ENCODE measurements at regions not wholly inside any gene's neighbourhood (a gene's known extent, or its start where the extent isn't known, plus 50 kb on each side); places are given as distances from the start of the nearest gene placed in this dataset.

DNA sequence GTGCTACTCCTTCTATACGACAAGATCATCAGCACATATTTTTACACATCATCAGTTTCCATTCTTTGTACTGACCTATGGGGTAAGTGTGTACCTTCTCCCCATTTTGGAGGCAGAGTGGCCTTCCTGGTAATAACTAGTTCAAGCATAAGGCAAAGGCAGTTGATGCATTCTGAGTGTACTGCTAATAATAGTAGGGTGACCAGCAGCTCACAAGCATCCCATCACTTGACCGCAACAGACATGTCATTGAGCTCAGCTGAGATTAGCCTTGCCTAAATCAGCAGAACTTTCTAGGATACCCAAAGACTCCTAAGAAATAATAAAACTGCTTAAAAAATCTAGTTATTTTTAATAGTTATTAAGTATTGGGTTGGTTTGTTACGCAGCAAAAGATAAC is 329.8 kb upstream of the FRG2C start:
- no peak overlapping the region for H3K4me2 ChIP-seq (ENCODE audit: insufficient read depth, low read length, poor library complexity, severe bottlenecking)
- H3K4me3 ChIP-seq (ENCODE audit: low read length in 2 of 2) = no peak overlapping the region
- no peak overlapping the region for H4K91ac ChIP-seq (ENCODE audit: low read depth, low read length, poor library complexity)
- H2AK5ac ChIP-seq (ENCODE audit: low read depth, low read length) = no peak overlapping the region
- H3K27me3 ChIP-seq (ENCODE audit: control insufficient read depth in 3 of 3, insufficient read depth in 3 of 3, low read depth in 1 of 3, low read length in 3 of 3) = no peaks in the 10 kb centered on the region
- no peak overlapping the region for H2BK15ac ChIP-seq (ENCODE audit: low read length)
- no peak overlapping the region for H4K8ac ChIP-seq (ENCODE audit: low read depth, low read length)
- no peak overlapping the region for H2BK5ac ChIP-seq (ENCODE audit: low read length)
- no peak overlapping the region for H2AFZ ChIP-seq (ENCODE audit: low read length)
- no peaks in the 10 kb centered on the region for H3K9me3 ChIP-seq (replicated peaks in 1 of 2; ENCODE audit: control insufficient read depth in 2 of 2, insufficient read depth in 1 of 2, low read depth in 1 of 2, low read length in 2 of 2)
- H2BK120ac ChIP-seq (ENCODE audit: low read depth, low read length) = no peak overlapping the region
- no peak overlapping the region for H3K4ac ChIP-seq (ENCODE audit: low read length)
- H3K9ac ChIP-seq (ENCODE audit: low read depth, low read length, poor library complexity) = no peak overlapping the region
- no peaks in the 10 kb centered on the region for H3K36me3 ChIP-seq (replicated peaks in 1 of 2; ENCODE audit: control insufficient read depth in 2 of 2, insufficient read depth in 2 of 2, low read length in 2 of 2)
- no peak overlapping the region for H3K14ac ChIP-seq (ENCODE audit: low read length)
- peaks cover 0 to 3% of the 10 kb centered on the region in 2 donors for H3K4me1 ChIP-seq (ENCODE audit: control insufficient read depth in 2 of 2, insufficient read depth in 1 of 2, low read depth in 1 of 2, low read length in 2 of 2)
- whole genome bisulfite sequencing, 2 donors (ENCODE audit: extremely low coverage in 2 of 2, insufficient read length in 2 of 2, insufficient replicate concordance in 1 of 2) = no CpG with 5 or more reads among the region's 3 CpGs
- no peaks in the 10 kb centered on the region for H3K79me1 ChIP-seq (ENCODE audit: low read depth, low read length)
- no peak overlapping the region for H2BK12ac ChIP-seq (ENCODE audit: low read length)
- no peak overlapping the region for H3K18ac ChIP-seq (ENCODE audit: low read length)
- H3K23ac ChIP-seq (ENCODE audit: low read depth, low read length, poor library complexity) = no peak overlapping the region
- H3K27ac ChIP-seq (replicated peaks; ENCODE audit: low read length) = no peak overlapping the region
- DNase-seq (ENCODE audit: low spot score) = no peak

DNA sequence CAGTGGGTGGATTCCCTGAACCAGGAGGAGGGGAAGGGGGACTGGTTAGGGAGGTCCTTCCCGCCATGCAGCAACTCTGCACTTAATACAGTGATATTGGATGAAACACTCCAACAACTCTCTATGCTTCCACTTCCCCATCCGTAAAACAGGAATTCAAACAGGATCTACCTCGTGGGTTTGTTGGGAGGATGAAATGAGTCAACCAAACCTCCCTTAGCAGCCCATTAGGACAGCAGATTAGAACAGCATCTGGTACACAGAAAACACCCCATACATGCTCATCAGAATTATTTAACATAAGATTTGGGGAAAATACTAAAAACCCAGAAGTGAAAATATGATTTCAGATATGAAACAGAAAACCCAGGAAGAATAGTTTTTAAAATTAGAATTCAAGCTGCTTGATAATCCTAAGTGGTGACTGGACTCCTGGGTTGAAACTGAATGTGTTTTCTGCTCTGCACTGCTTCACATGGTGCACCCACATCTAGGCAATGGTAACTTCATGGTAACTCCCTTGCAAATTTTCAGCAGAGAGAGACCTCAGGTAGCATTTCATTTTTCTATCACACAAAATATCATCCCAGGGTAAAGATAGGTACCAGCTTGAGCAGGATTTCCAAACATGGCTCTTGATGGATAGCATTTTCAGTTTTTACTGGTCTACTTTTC is 326.8 kb upstream of the FRG2C start:
- H2BK12ac ChIP-seq (ENCODE audit: low read length) = no peak overlapping the region
- no peak overlapping the region for H2BK15ac ChIP-seq (ENCODE audit: low read length)
- H2BK5ac ChIP-seq (ENCODE audit: low read length) = no peak overlapping the region
- H3K4me2 ChIP-seq (ENCODE audit: insufficient read depth, low read length, poor library complexity, severe bottlenecking) = no peak overlapping the region
- no peak overlapping the region for H3K14ac ChIP-seq (ENCODE audit: low read length)
- no peak overlapping the region for H2BK120ac ChIP-seq (ENCODE audit: low read depth, low read length)
- no peak overlapping the region for H3K27ac ChIP-seq (replicated peaks; ENCODE audit: low read length)
- no CpG with 5 or more reads among the region's 3 CpGs for WGBS, 2 donors (ENCODE audit: extremely low coverage in 2 of 2, insufficient read length in 2 of 2, insufficient replicate concordance in 1 of 2)
- no peaks in the 10 kb centered on the region for H3K9me3 ChIP-seq (replicated peaks in 1 of 2; ENCODE audit: control insufficient read depth in 2 of 2, insufficient read depth in 1 of 2, low read depth in 1 of 2, low read length in 2 of 2)
- no peak for DNase-seq (ENCODE audit: low spot score)
- no peak overlapping the region for H3K4ac ChIP-seq (ENCODE audit: low read length)
- H3K23ac ChIP-seq (ENCODE audit: low read depth, low read length, poor library complexity) = no peak overlapping the region
- peaks cover 0 to 4% of the 10 kb centered on the region in 2 donors for H3K4me1 ChIP-seq (ENCODE audit: control insufficient read depth in 2 of 2, insufficient read depth in 1 of 2, low read depth in 1 of 2, low read length in 2 of 2)
- no peak overlapping the region for H4K8ac ChIP-seq (ENCODE audit: low read depth, low read length)
- H3K79me1 ChIP-seq (ENCODE audit: low read depth, low read length) = no peaks in the 10 kb centered on the region
- no peak overlapping the region for H2AFZ ChIP-seq (ENCODE audit: low read length)
- H2AK5ac ChIP-seq (ENCODE audit: low read depth, low read length) = no peak overlapping the region
- H3K18ac ChIP-seq (ENCODE audit: low read length) = no peak overlapping the region
- H3K36me3 ChIP-seq (replicated peaks in 1 of 2; ENCODE audit: control insufficient read depth in 2 of 2, insufficient read depth in 2 of 2, low read length in 2 of 2) = no peaks in the 10 kb centered on the region
- no peak overlapping the region for H3K4me3 ChIP-seq (ENCODE audit: low read length in 2 of 2)
- no peak overlapping the region for H3K9ac ChIP-seq (ENCODE audit: low read depth, low read length, poor library complexity)
- H3K27me3 ChIP-seq (ENCODE audit: control insufficient read depth in 3 of 3, insufficient read depth in 3 of 3, low read depth in 1 of 3, low read length in 3 of 3) = no peaks in the 10 kb centered on the region
- no peak overlapping the region for H4K91ac ChIP-seq (ENCODE audit: low read depth, low read length, poor library complexity)

DNA sequence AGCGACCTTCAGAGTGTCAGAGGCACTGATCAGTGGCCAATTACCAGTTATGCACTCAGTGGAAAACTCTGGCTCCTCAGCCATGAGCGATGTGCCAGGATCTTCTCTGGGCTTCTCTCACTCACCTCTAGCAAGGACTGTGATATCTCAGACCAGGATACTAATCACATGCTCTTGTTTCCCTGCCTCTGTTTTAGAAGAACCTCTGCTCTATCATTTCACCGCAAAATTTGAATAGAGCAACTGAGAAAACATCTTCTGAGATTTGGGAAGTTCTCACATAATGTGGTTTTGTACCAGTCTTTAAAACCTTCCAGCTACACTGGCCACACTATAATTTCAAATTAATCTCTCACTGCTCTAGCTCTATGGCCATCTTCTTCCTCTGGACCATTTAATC is 325.8 kb upstream of the FRG2C start:
- Histone ChIP-seq H3K27me3 (ENCODE audit: control insufficient read depth in 3 of 3, insufficient read depth in 3 of 3, low read depth in 1 of 3, low read length in 3 of 3) (no peaks in the 10 kb centered on the region), H2BK12ac (ENCODE audit: low read length) (no peak overlapping the region), H2BK15ac (ENCODE audit: low read length) (no peak overlapping the region), H2BK120ac (ENCODE audit: low read depth, low read length) (no peak overlapping the region), H3K4me2 (ENCODE audit: insufficient read depth, low read length, poor library complexity, severe bottlenecking) (no peak overlapping the region), H3K36me3 (replicated peaks in 1 of 2; ENCODE audit: control insufficient read depth in 2 of 2, insufficient read depth in 2 of 2, low read length in 2 of 2) (no peaks in the 10 kb centered on the region), H3K4ac (ENCODE audit: low read length) (no peak overlapping the region), H3K4me3 (ENCODE audit: low read length in 2 of 2) (no peak overlapping the region), H2BK5ac (ENCODE audit: low read length) (no peak overlapping the region), H4K8ac (ENCODE audit: low read depth, low read length) (no peak overlapping the region), H2AFZ (ENCODE audit: low read length) (no peak overlapping the region), H3K4me1 (ENCODE audit: control insufficient read depth in 2 of 2, insufficient read depth in 1 of 2, low read depth in 1 of 2, low read length in 2 of 2) (peaks cover 0 to 4% of the 10 kb centered on the region in 2 donors), H2AK5ac (ENCODE audit: low read depth, low read length) (no peak overlapping the region), H3K18ac (ENCODE audit: low read length) (no peak overlapping the region), H3K14ac (ENCODE audit: low read length) (no peak overlapping the region), H3K79me1 (ENCODE audit: low read depth, low read length) (no peaks in the 10 kb centered on the region), H3K9ac (ENCODE audit: low read depth, low read length, poor library complexity) (no peak overlapping the region), H4K91ac (ENCODE audit: low read depth, low read length, poor library complexity) (no peak overlapping the region), H3K9me3 (replicated peaks in 1 of 2; ENCODE audit: control insufficient read depth in 2 of 2, insufficient read depth in 1 of 2, low read depth in 1 of 2, low read length in 2 of 2) (no peaks in the 10 kb centered on the region), H3K23ac (ENCODE audit: low read depth, low read length, poor library complexity) (no peak overlapping the region), H3K27ac (replicated peaks; ENCODE audit: low read length) (no peak overlapping the region)
- no CpG with 5 or more reads among the region's 3 CpGs for WGBS, 2 donors (ENCODE audit: extremely low coverage in 2 of 2, insufficient read length in 2 of 2, insufficient replicate concordance in 1 of 2)
- DNase-seq (ENCODE audit: low spot score) = no peak

DNA sequence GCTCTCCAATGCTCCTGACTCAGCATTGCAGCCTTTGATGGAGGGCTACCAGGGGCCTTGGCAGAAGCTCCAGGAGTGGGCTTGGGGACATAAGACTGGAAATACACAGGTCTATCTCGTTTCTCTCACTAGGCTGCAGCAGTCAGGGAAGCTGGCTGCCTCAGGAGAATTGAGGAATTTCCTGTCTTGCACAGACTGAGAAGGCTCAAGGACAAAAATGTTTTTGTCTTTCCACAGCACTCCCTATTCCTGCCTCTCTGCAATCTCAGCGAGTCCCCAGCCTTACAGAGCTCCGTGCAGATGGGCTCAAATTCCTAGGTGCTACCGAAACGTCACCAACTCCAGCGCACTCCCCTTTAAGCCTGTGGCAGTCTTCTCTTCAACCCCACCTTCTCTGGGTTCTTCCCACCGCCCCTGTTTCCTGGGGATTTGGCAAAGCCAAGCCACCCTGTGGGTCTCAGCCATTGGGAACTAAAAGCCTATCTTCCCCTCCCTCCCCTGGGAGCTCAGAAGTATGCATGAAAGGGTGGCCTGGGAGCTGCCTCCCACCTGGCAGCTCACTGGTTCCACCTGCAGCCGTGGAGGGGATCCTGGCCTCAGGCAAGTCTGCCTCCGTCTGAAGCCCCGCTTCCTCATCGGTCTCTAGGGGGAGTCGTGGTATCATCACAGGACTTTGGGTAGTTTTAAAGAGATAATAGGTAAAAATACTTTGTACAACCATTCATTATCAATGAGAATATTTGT is 322.6 kb upstream of the FRG2C start:
- Histone ChIP-seq H2BK15ac (ENCODE audit: low read length) (no peak overlapping the region), H4K8ac (ENCODE audit: low read depth, low read length) (no peak overlapping the region), H3K36me3 (replicated peaks in 1 of 2; ENCODE audit: control insufficient read depth in 2 of 2, insufficient read depth in 2 of 2, low read length in 2 of 2) (no peaks in the 10 kb centered on the region), H3K27ac (replicated peaks; ENCODE audit: low read length) (no peak overlapping the region), H3K23ac (ENCODE audit: low read depth, low read length, poor library complexity) (no peak overlapping the region), H3K79me1 (ENCODE audit: low read depth, low read length) (no peaks in the 10 kb centered on the region), H2AFZ (ENCODE audit: low read length) (no peak overlapping the region), H2BK12ac (ENCODE audit: low read length) (no peak overlapping the region), H3K14ac (ENCODE audit: low read length) (no peak overlapping the region), H4K91ac (ENCODE audit: low read depth, low read length, poor library complexity) (no peak overlapping the region), H3K4me1 (ENCODE audit: control insufficient read depth in 2 of 2, insufficient read depth in 1 of 2, low read depth in 1 of 2, low read length in 2 of 2) (peaks cover 0 to 6% of the 10 kb centered on the region in 2 donors), H3K9me3 (replicated peaks in 1 of 2; ENCODE audit: control insufficient read depth in 2 of 2, insufficient read depth in 1 of 2, low read depth in 1 of 2, low read length in 2 of 2) (no peaks in the 10 kb centered on the region), H3K18ac (ENCODE audit: low read length) (no peak overlapping the region), H3K4ac (ENCODE audit: low read length) (no peak overlapping the region), H3K4me3 (ENCODE audit: low read length in 2 of 2) (no peak overlapping the region), H2AK5ac (ENCODE audit: low read depth, low read length) (no peak overlapping the region), H3K9ac (ENCODE audit: low read depth, low read length, poor library complexity) (no peak overlapping the region), H2BK120ac (ENCODE audit: low read depth, low read length) (no peak overlapping the region), H2BK5ac (ENCODE audit: low read length) (no peak overlapping the region), H3K27me3 (ENCODE audit: control insufficient read depth in 3 of 3, insufficient read depth in 3 of 3, low read depth in 1 of 3, low read length in 3 of 3) (no peaks in the 10 kb centered on the region), H3K4me2 (ENCODE audit: insufficient read depth, low read length, poor library complexity, severe bottlenecking) (no peak overlapping the region)
- no CpG with 5 or more reads among the region's 12 CpGs for WGBS, 2 donors (ENCODE audit: extremely low coverage in 2 of 2, insufficient read length in 2 of 2, insufficient replicate concordance in 1 of 2)
- DNase-seq (ENCODE audit: low spot score) = no peak

All from neuronal stem cell (in vitro differentiated cells).